Coronary artery (tissue), 2 donors: ENCODE measurements at regions not wholly inside any gene's neighbourhood (a gene's known extent, or its start where the extent isn't known, plus 50 kb on each side); places are given as distances from the start of the nearest gene placed in this dataset.

Experiments used
- DNase-seq: peaks from one replicate; pipeline ENCODE4 v3.0.0-alpha.2; 2017; ENCODE audit warnings: low spot score
- H3K27ac ChIP-seq, 2 donors: fragments of 200-600 bp; sonication (generic); one replicate each; pipeline ENCODE4 v1.5.1; 2016 to 2019
- H3K4me3 ChIP-seq: fragments of 200-600 bp; sonication (generic); 2 replicates; pipeline ENCODE4 v1.5.1; 2016; ENCODE audit warnings: mild to moderate bottlenecking, moderate library complexity
- TF ChIP-seq, protein P1 (sequence below): fragments of 200-600 bp; sonication (generic); IDR thresholded peaks from one replicate; pipeline ENCODE4 v1.5.1; 2019; ENCODE audit warnings: antibody characterized with exemption

DNA sequence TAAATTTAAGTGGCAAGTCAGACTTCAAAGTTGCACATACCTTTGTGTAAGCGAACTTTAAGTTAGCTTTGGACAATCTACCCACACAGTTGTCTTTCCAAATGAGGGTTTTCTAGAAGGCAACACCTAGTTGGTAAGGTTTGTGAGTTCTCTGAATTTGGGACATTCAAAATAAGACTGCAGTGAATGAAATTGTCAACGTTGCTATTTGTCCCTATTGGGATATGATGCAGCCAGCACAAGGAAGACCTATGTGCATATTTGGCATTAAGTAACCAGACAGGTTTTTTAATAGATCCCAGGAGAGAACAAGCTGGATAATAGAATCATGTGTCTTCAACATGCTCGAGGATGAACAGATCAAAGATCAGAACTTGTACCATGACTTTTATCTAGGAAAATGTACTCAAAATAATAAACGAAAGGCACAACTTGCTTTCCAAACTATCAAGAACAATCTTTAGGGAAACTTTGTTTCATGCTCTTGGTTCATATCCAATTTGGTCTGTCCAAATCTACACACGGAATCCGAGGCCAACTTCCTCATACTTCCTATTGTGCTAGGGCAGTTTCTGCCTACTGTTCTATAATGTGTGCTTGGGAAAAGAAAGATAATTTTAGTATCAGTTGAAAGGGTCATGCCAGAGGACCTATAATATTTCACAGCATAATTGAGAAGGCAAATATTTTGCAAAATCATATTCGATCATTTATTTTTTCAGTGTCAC is 284.2 kb upstream of the SOX5 start:
- no peak overlapping the region for H3K27ac ChIP-seq
- TF ChIP-seq, protein P1, sequence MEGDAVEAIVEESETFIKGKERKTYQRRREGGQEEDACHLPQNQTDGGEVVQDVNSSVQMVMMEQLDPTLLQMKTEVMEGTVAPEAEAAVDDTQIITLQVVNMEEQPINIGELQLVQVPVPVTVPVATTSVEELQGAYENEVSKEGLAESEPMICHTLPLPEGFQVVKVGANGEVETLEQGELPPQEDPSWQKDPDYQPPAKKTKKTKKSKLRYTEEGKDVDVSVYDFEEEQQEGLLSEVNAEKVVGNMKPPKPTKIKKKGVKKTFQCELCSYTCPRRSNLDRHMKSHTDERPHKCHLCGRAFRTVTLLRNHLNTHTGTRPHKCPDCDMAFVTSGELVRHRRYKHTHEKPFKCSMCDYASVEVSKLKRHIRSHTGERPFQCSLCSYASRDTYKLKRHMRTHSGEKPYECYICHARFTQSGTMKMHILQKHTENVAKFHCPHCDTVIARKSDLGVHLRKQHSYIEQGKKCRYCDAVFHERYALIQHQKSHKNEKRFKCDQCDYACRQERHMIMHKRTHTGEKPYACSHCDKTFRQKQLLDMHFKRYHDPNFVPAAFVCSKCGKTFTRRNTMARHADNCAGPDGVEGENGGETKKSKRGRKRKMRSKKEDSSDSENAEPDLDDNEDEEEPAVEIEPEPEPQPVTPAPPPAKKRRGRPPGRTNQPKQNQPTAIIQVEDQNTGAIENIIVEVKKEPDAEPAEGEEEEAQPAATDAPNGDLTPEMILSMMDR: no peak
- no peak for DNase-seq
- H3K4me3 ChIP-seq: no peak overlapping the region

DNA sequence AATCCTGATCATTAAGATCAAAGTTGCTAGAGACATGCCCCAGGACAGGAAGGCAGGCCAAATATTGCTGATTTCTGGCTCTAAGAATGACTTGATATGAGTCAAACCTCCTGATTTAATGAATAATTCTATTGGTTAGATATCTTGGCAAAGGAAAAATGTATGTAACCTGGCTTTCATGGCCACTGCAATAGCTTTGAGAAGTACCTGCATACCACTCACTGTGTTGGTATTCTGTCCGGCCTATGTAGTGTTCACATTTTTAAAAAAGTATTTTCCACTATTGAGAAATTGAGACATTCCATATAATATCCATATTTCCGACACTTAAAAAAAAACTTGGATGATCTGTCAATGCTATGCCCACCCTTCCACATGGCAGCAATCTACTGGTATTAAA is 283.1 kb upstream of the SOX5 start:
- Histone ChIP-seq H3K27ac (no peak overlapping the region), H3K4me3 (no peak overlapping the region)
- DNase-seq: no peak
- TF ChIP-seq, protein P1: no peak

DNA sequence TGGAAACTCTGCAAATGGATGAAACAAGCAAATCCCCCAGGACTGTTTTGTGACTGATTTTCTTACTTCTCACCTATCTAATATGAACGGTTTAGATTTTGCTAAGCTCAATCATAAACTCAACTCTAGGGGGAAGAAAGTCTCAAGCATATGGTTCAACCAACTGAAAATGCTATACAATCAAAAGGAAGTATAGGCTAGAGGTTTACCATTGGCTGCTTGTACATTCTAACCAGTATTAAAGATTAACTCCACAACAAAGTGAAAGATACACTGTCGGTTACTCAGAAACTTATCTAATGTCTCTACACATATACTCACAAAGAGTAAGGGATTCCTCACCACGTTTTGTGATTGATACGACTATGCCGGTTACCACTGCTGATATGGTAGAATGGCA is 281.8 kb upstream of the SOX5 start:
- TF ChIP-seq, protein P1: no peak
- Histone ChIP-seq H3K4me3 (no peak overlapping the region), H3K27ac (no peak overlapping the region)
- no peak for DNase-seq

DNA sequence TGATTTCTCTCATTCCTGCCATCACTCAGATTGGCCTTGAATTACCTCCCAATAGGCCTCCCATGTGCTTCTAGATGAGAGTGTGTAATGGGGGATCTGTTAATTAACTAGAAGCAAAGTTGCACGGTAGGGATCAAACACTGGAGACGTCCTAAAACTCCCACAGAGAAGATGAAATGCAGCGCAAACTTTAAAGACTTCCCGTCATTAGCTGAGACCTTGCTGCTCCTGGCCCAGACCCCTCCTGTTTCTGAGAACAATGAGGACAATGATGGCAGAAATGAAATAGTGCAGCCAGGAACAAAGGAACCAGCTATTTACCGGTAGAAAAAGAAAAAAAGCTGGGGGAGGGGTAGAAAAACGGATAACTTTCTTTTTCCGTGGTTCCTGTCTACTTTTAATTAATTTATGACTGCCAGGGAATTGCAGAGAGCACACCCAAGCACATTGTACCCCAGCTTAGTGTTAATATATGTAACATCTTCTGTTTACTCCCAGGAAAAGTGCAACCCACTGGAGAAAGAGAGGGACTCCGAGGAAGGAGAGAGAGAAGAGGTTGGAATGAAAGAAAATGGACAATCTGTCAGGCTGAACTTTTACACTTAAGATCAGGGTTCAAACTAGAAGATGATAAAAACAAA is 280.7 kb upstream of the SOX5 start:
- TF ChIP-seq, protein P1: no peak
- DNase-seq: no peak
- Histone ChIP-seq H3K4me3 (no peak overlapping the region), H3K27ac (no peak overlapping the region)

DNA sequence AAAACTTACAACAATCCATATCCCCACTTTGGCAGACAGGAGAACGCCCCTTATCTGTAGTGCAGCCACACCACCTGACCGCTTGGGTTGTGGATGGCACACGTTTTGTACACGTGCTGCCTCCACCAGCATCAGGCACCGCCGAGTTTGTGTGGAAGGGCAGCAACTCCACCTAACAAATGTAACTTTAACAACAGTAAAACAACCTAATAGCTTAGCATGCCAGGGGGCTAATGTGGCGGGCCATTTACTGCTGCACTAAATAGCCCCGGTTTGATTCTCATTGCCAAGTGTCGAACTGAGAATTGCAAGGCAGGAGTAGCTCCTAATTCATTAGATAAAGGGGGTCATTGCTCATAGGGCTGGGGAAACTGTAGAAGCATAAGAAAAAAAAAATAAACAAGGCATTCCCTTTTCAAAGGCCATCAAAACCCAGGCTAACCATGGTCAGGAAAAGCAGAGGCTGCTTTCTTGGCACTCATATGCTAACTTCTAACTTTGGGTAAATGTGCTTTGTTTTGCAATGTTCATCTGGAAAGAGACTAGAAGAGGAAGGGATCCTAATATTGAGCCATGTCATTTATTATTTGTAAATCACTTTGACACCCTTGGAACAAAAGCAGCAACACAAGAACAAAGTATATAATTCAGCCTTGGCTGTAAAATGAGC is 279.7 kb upstream of the SOX5 start:
- no peak for DNase-seq
- TF ChIP-seq, protein P1: no peak
- Histone ChIP-seq H3K27ac (no peak overlapping the region), H3K4me3 (no peak overlapping the region)

DNA sequence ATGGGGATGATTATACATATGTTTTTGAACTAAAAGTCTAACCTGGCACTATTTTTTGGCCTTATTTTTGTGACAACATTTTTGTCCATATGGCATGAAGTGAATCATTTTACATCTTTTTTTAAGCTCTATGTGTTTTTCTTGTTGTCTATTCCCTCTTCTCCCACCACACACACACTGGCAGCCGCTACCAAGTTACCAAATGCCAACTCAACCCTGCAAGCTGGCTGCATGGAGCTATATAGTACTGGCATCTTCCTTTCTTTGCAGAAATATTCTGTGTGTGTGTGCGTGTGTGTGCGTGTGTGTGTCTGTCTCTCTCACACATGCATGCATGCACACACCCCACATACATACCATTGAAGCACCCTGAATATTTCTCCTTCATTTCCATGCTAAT is 278.9 kb upstream of the SOX5 start:
- TF ChIP-seq, protein P1: no peak
- H3K4me3 ChIP-seq: no peak overlapping the region
- no peak for DNase-seq
- no peak overlapping the region for H3K27ac ChIP-seq
